ENCODE measurements at regions not wholly inside any gene's neighbourhood (a gene's known extent, or its start where the extent isn't known, plus 50 kb on each side); places are given as distances from the start of the nearest gene placed in this dataset.
"Not testable (repeated sequence)": the region's sequence is repeated elsewhere in the genome, so short reads cannot be mapped to it uniquely, and the experiment has no call there.

DNA sequence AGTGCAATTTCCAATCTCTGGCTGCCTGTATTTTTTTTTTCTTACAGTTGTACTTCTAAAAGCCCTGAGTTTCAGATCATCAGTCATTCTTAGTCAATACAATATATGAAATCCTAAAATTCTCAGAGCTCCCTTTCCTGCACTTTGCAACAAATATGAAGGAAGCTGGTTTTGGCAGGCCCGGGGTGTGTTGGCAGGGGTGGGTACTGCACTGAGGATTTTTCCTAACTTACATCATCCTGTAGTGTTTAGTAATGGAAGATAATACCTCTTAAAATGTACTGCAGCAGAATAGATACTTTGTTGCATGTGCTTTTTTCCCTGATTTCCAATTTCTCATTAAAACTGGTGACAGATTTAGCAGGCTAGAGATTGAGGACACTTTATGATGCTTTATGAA is 374.6 kb downstream of the PTH2R start:
- H3K27me3 Mint-ChIP-seq (ENCODE audit: insufficient read depth), result no peaks in the 10 kb centered on the region; the same call in 1 of the 2 replicates
- TF ChIP-seq, protein P1, sequence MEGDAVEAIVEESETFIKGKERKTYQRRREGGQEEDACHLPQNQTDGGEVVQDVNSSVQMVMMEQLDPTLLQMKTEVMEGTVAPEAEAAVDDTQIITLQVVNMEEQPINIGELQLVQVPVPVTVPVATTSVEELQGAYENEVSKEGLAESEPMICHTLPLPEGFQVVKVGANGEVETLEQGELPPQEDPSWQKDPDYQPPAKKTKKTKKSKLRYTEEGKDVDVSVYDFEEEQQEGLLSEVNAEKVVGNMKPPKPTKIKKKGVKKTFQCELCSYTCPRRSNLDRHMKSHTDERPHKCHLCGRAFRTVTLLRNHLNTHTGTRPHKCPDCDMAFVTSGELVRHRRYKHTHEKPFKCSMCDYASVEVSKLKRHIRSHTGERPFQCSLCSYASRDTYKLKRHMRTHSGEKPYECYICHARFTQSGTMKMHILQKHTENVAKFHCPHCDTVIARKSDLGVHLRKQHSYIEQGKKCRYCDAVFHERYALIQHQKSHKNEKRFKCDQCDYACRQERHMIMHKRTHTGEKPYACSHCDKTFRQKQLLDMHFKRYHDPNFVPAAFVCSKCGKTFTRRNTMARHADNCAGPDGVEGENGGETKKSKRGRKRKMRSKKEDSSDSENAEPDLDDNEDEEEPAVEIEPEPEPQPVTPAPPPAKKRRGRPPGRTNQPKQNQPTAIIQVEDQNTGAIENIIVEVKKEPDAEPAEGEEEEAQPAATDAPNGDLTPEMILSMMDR (IDR thresholded peaks at IDR 0.05), result no peak
- H3K4me3 Mint-ChIP-seq, result no peak overlapping the region
- peaks cover 31% of the 10 kb centered on the region for H3K9me3 Mint-ChIP-seq
- H3K4me1 Mint-ChIP-seq (ENCODE audit: low read depth), result no peaks in the 10 kb centered on the region
- no peak for DNase-seq
- H3K36me3 Mint-ChIP-seq (ENCODE audit: low read depth), result no peaks in the 10 kb centered on the region
- no peak overlapping the region for H3K27ac Mint-ChIP-seq

DNA sequence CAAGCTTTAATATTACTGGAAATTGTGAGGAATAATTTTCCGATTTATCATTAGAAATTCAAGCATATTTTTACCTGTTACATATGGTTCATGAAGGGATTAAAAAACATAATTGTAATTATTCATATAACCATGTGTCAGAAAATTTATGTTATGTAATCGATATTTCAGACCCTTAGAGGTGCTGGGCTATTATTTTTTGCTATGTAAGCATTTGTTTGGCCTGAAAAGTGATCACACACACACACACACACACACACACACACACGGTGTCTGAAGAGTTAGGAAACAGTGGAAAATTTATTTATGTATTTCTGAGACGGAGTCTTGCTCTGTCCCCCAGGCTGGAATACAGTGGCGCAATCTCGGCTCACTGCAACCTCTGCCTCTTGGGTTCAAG is 375.5 kb downstream of the PTH2R start:
- Mint-ChIP-seq H3K9me3 (peaks cover 31% of the 10 kb centered on the region), H3K36me3 (ENCODE audit: low read depth) (no peaks in the 10 kb centered on the region), H3K27me3 (ENCODE audit: insufficient read depth) (no peaks in the 10 kb centered on the region; the same call in 1 of the 2 replicates), H3K4me3 (no peak overlapping the region), H3K4me1 (ENCODE audit: low read depth) (no peaks in the 10 kb centered on the region), H3K27ac (no peak overlapping the region)
- TF ChIP-seq, protein P1 (IDR thresholded peaks at IDR 0.05), result no peak
- no peak for DNase-seq

DNA sequence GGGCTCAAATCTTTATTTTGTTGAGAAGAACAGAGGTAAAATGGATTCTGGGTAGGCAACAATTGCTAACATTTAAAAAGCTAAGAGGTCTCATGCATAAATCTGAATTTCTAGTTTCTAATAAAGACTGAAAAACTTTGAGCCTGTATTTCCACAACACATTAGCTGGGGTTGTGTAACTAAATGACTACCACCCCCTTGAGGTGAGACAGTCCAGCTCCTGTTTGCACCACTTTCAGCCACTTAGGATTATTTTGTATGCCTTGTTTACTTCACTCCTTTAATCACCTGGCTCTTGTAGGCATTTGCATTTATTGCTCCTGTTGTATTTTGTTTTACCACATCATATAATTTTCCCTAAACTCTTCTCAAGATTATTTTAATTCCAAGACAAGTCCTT is 376.6 kb downstream of the PTH2R start:
- H3K27me3 Mint-ChIP-seq (ENCODE audit: insufficient read depth), result no peaks in the 10 kb centered on the region; the same call in 1 of the 2 replicates

DNA sequence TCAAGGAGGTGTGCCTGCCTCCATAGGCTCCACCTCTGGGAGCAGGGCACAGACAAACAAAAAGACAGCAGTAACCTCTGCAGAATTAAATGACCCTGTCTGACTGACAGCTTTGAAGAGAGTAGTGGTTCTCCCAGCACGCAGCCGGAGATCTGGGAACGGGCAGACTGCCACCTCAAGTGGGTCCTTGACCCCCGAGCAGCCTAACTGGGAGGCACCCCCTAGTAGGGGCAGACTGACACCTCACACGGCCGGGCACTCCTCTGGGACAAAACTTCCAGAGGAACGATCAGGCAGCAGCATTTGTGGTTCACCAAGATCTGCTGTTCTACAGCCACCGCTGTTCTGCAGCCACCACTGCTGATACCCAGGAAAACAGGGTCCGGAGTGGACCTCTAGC is 378.2 kb downstream of the PTH2R start:
- not testable (repeated sequence) for DNase-seq; H3K27me3 Mint-ChIP-seq (ENCODE audit: insufficient read depth); H3K27ac Mint-ChIP-seq; H3K4me1 Mint-ChIP-seq (ENCODE audit: low read depth); H3K36me3 Mint-ChIP-seq (ENCODE audit: low read depth); H3K4me3 Mint-ChIP-seq
- peaks cover 29% of the 10 kb centered on the region for H3K9me3 Mint-ChIP-seq

More for the DNA sequence above, 376.6 kb downstream of the PTH2R start:
- no peaks in the 10 kb centered on the region for H3K4me1 Mint-ChIP-seq (ENCODE audit: low read depth)
- H3K4me3 Mint-ChIP-seq, result no peak overlapping the region
- no peak overlapping the region for H3K27ac Mint-ChIP-seq
- H3K36me3 Mint-ChIP-seq (ENCODE audit: low read depth), result no peaks in the 10 kb centered on the region
- peaks cover 29% of the 10 kb centered on the region for H3K9me3 Mint-ChIP-seq
- TF ChIP-seq, protein P1 (IDR thresholded peaks at IDR 0.05), result no peak
- DNase-seq, result no peak

DNA sequence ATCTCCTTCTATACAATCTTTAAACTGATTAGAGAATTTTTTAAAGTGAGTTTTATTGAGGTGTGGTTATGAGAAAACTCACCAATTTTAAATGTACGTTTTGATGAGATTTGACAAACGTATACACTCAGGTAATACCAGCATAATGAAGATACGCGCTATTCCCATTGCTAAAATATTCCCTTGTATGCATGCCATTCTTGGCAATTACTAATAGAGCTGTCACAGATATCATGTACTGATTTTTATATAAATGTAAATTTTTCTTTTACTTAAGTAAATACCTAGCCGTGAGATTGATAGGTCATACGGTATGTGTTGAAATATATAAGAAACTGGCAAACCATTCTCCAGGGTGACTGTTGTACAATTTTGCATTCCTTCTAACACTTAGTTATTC is 384.7 kb downstream of the PTH2R start:
- H3K4me3 Mint-ChIP-seq, result no peak overlapping the region
- no peak overlapping the region for H3K27ac Mint-ChIP-seq
- DNase-seq, result no peak
- no peaks in the 10 kb centered on the region for H3K4me1 Mint-ChIP-seq (ENCODE audit: low read depth)
- TF ChIP-seq, protein P1 (IDR thresholded peaks at IDR 0.05), result no peak
- peaks cover 40% of the 10 kb centered on the region for H3K9me3 Mint-ChIP-seq
- no peaks in the 10 kb centered on the region for H3K27me3 Mint-ChIP-seq (ENCODE audit: insufficient read depth)
- no peaks in the 10 kb centered on the region for H3K36me3 Mint-ChIP-seq (ENCODE audit: low read depth)

DNA sequence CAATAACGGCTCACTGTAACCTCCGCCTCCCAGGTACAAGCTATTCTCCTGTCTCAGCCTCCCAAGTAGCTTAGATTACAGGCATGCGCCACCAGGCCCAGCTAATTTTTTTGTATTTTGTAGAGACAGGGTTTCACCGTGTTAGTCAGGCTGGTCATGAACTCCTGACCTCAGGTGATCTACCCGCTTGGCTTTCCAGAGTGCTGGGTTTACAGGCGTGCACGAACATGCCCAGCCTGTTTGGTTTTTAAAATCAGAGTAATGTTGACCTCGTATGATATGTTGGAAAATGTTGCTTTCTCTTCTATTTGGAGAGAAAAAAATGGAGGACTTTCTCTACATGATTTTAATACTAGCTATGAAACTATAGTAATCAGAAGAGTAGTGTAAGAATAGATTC is 386.2 kb downstream of the PTH2R start:
- Mint-ChIP-seq H3K36me3 (ENCODE audit: low read depth) (no peaks in the 10 kb centered on the region), H3K4me3 (no peak overlapping the region)

More for the DNA sequence above, 386.2 kb downstream of the PTH2R start:
- no peak overlapping the region for H3K27ac Mint-ChIP-seq
- no peak for DNase-seq
- no peaks in the 10 kb centered on the region for H3K4me1 Mint-ChIP-seq (ENCODE audit: low read depth)
- TF ChIP-seq, protein P1 (IDR thresholded peaks at IDR 0.05), result no peak
- H3K27me3 Mint-ChIP-seq (ENCODE audit: insufficient read depth), result no peaks in the 10 kb centered on the region
- peaks cover 36% of the 10 kb centered on the region for H3K9me3 Mint-ChIP-seq
